Smooth muscle cell (in vitro differentiated cells): ENCODE measurements at regions not wholly inside any gene's neighbourhood (a gene's known extent, or its start where the extent isn't known, plus 50 kb on each side); places are given as distances from the start of the nearest gene placed in this dataset.

Source experiments
- DNase-seq: peaks from one replicate; lab custom pipeline; 2025; ENCODE audit not compliant: unreplicated experiment; lab: John Stamatoyannopoulos, UW
- H2AFZ ChIP-seq: fragments of 200-600 bp; sonication (generic); 2 replicates; pipeline ENCODE4 v1.6.0; 2016; ENCODE audit warnings: antibody characterized with exemption, low read depth, mild to moderate bottlenecking
- H3F3A ChIP-seq: fragments of 200-600 bp; sonication (generic); 2 replicates; pipeline ENCODE4 v1.6.0; 2017; ENCODE audit warnings: antibody characterized with exemption, low read depth
- H3K27ac ChIP-seq: fragments of 200-600 bp; sonication (generic); 2 replicates; pipeline ENCODE4 v1.5.1; 2016; ENCODE audit warnings: low read depth, mild to moderate bottlenecking
- H3K27me3 ChIP-seq: fragments of 200-600 bp; sonication (generic); 2 replicates; pipeline ENCODE4 v1.6.1; 2016; ENCODE audit warnings: low read depth, mild to moderate bottlenecking
- H3K36me3 ChIP-seq: fragments of 200-600 bp; sonication (generic); 2 replicates; pipeline ENCODE4 v1.5.1; 2016; ENCODE audit warnings: low read depth
- H3K4me1 ChIP-seq: fragments of 200-600 bp; sonication (generic); 2 replicates; pipeline ENCODE4 v1.5.1; 2016; ENCODE audit warnings: low read depth
- H3K4me2 ChIP-seq: fragments of 200-600 bp; sonication (generic); 2 replicates; pipeline ENCODE4 v1.6.0; 2016; ENCODE audit warnings: mild to moderate bottlenecking
- H3K4me3 ChIP-seq: fragments of 200-600 bp; sonication (generic); 2 replicates; pipeline ENCODE4 v1.5.1; 2016; ENCODE audit warnings: mild to moderate bottlenecking
- H3K79me2 ChIP-seq: fragments of 200-600 bp; sonication (generic); 2 replicates; pipeline ENCODE4 v1.6.0; 2016; ENCODE audit warnings: low read depth, mild to moderate bottlenecking
- H3K9ac ChIP-seq: fragments of 200-600 bp; sonication (generic); 2 replicates; pipeline ENCODE4 v1.6.0; 2016; ENCODE audit warnings: low read depth
- H3K9me3 ChIP-seq: fragments of 200-600 bp; sonication (generic); replicated peaks from 2 replicates; pipeline ENCODE4 v1.5.1; 2016; ENCODE audit warnings: low read depth
- H4K20me1 ChIP-seq: fragments of 200-600 bp; sonication (generic); 2 replicates; pipeline ENCODE4 v1.6.0; 2016; ENCODE audit warnings: low read depth
- CTCF ChIP-seq: fragments of 200-600 bp; sonication (generic); IDR thresholded peaks from 2 replicates; pipeline ENCODE4 v1.5.1; 2017; ENCODE audit warnings: borderline replicate concordance, mild to moderate bottlenecking, antibody characterized with exemption; ENCODE audit not compliant: insufficient read depth, poor library complexity, severe bottlenecking
- WGBS: methylation state at CpG from one replicate; pipeline ENCODE4 v1.1.7; 2016; ENCODE audit warnings: low lambda C conversion rate; 5-methylcytosine and 5-hydroxymethylcytosine counted together

- Histone ChIP-seq H3K4me3 (no peak overlapping the region), H3K4me1 (no peaks in the 10 kb centered on the region), H4K20me1 (no peaks in the 10 kb centered on the region), H3K4me2 (no peak overlapping the region), H3K27me3 (peaks cover 56% of the 10 kb centered on the region), H3K79me2 (no peaks in the 10 kb centered on the region), H3K36me3 (no peaks in the 10 kb centered on the region), H3K27ac (no peak overlapping the region), H3K9me3 (no peaks in the 10 kb centered on the region), H3K9ac (no peak overlapping the region), H3F3A (no peaks in the 10 kb centered on the region), H2AFZ (no peak overlapping the region)
- WGBS: 92% methylated on average over 14 of the region's 14 CpGs
- no peak for TF ChIP-seq CTCF
- DNase-seq: no peak
Observed at GRCh38 chr13:26920614-26921355, 160.2 kb upstream of the GPR12 start.

- no peaks in the 10 kb centered on the region for H3K79me2 ChIP-seq
- WGBS: 96% methylated on average over 2 of the region's 2 CpGs
- no peaks in the 10 kb centered on the region for H3K36me3 ChIP-seq
- H2AFZ ChIP-seq: no peak overlapping the region
- no peak for TF ChIP-seq CTCF
- H3K9ac ChIP-seq: no peak overlapping the region
- H3K4me3 ChIP-seq: no peak overlapping the region
- H3K27ac ChIP-seq: no peak overlapping the region
- no peaks in the 10 kb centered on the region for H3K4me1 ChIP-seq
- peaks cover 50% of the 10 kb centered on the region for H3K27me3 ChIP-seq
- no peaks in the 10 kb centered on the region for H3F3A ChIP-seq
- no peak overlapping the region for H3K4me2 ChIP-seq
- no peaks in the 10 kb centered on the region for H3K9me3 ChIP-seq
- H4K20me1 ChIP-seq: no peaks in the 10 kb centered on the region
- no peak for DNase-seq
Observed at GRCh38 chr13:26919732-26920131, 159.1 kb upstream of the GPR12 start.

GRCh38 chr13:26919311-26919710 is 158.7 kb upstream of the GPR12 start:
- H3K36me3 ChIP-seq: no peaks in the 10 kb centered on the region
- H3K27ac ChIP-seq: no peak overlapping the region
- no peak for DNase-seq
- no peaks in the 10 kb centered on the region for H3K9me3 ChIP-seq
- H3K27me3 ChIP-seq: peaks cover 45% of the 10 kb centered on the region
- H3K9ac ChIP-seq: no peak overlapping the region
- H3F3A ChIP-seq: no peaks in the 10 kb centered on the region
- no peak overlapping the region for H3K4me3 ChIP-seq
- H4K20me1 ChIP-seq: no peaks in the 10 kb centered on the region
- TF ChIP-seq CTCF: no peak
- H2AFZ ChIP-seq: no peak overlapping the region
- no peaks in the 10 kb centered on the region for H3K79me2 ChIP-seq
- WGBS: 81% methylated on average over 7 of the region's 7 CpGs
- no peaks in the 10 kb centered on the region for H3K4me1 ChIP-seq
- no peak overlapping the region for H3K4me2 ChIP-seq

- Histone ChIP-seq H3K4me3 (no peak overlapping the region), H3K79me2 (no peaks in the 10 kb centered on the region), H3F3A (no peaks in the 10 kb centered on the region), H3K27me3 (peaks cover 28% of the 10 kb centered on the region), H3K4me2 (no peak overlapping the region), H3K9ac (no peak overlapping the region), H2AFZ (no peak overlapping the region), H3K36me3 (no peaks in the 10 kb centered on the region), H4K20me1 (no peaks in the 10 kb centered on the region), H3K4me1 (no peaks in the 10 kb centered on the region), H3K27ac (no peak overlapping the region), H3K9me3 (no peaks in the 10 kb centered on the region)
- no peak for TF ChIP-seq CTCF
- 75% methylated on average over 7 of the region's 7 CpGs for WGBS
- no peak for DNase-seq
Observed at GRCh38 chr13:26914624-26915023, 154.0 kb upstream of the GPR12 start.
